ENCODE measurements at regions not wholly inside any gene's neighbourhood (a gene's known extent, or its start where the extent isn't known, plus 50 kb on each side); places are given as distances from the start of the nearest gene placed in this dataset.

- no peak for FAIRE-seq
Observed at GRCh38 chr5:74206579-74207550, 433.7 kb downstream of the ENC1 start.

GRCh38 chr5:74205767-74206578 is 434.6 kb downstream of the ENC1 start:
- no peak for FAIRE-seq

GRCh38 chr5:74201334-74202081 is 439.0 kb downstream of the ENC1 start:
- FAIRE-seq: no peak

- no peak for FAIRE-seq
Observed at GRCh38 chr5:74200560-74200959, 440.0 kb downstream of the ENC1 start.

- FAIRE-seq: no peak
Observed at GRCh38 chr5:74199436-74200210, 440.9 kb downstream of the ENC1 start.

- no peak for FAIRE-seq
Observed at GRCh38 chr5:74199005-74199404, 441.5 kb downstream of the ENC1 start.

GRCh38 chr5:74198156-74198555 is 442.4 kb downstream of the ENC1 start:
- FAIRE-seq: no peak

- FAIRE-seq: no peak
Observed at GRCh38 chr5:74196233-74196632, 444.3 kb downstream of the ENC1 start.

GRCh38 chr5:74194196-74194595 is 446.3 kb downstream of the ENC1 start:
- no peak for FAIRE-seq

- no peak for FAIRE-seq
Observed at GRCh38 chr5:74192606-74193299, 447.8 kb downstream of the ENC1 start.

GRCh38 chr5:74188351-74189105 is 452.0 kb downstream of the ENC1 start:
- no peak for FAIRE-seq

- no peak for FAIRE-seq
Observed at GRCh38 chr5:74187757-74188156, 452.8 kb downstream of the ENC1 start.

GRCh38 chr5:74186356-74187315 is 453.9 kb downstream of the ENC1 start:
- no peak for FAIRE-seq

GRCh38 chr5:74185599-74185998 is 454.9 kb downstream of the ENC1 start:
- FAIRE-seq: peak; percentile 60

- no peak for FAIRE-seq
Observed at GRCh38 chr5:74184649-74185048, 455.9 kb downstream of the ENC1 start.

- no peak for FAIRE-seq
Observed at GRCh38 chr5:74183041-74183440, 457.5 kb downstream of the ENC1 start.

- no peak for FAIRE-seq
Observed at GRCh38 chr5:74182603-74183002, 457.9 kb downstream of the ENC1 start.

GRCh38 chr5:74179701-74180100 is 460.8 kb downstream of the ENC1 start:
- no peak for FAIRE-seq

GRCh38 chr5:74179179-74179578 is 461.3 kb downstream of the ENC1 start:
- no peak for FAIRE-seq
